Right cardiac atrium (tissue), 5 donors: ENCODE measurements at regions not wholly inside any gene's neighbourhood (a gene's known extent, or its start where the extent isn't known, plus 50 kb on each side); places are given as distances from the start of the nearest gene placed in this dataset.
"Not testable (repeated sequence)": the region's sequence is repeated elsewhere in the genome, so short reads cannot be mapped to it uniquely, and the experiment has no call there.

Experiments
- ATAC-seq, 2 donors: fragments of 200-7000 bp; cut with Tn5 transposase; one replicate each; pipeline versions ENCODE4 v1.8.0 to v1.9.1; 2020; ENCODE audit warnings: moderate library complexity in 2 of 2, mild to moderate bottlenecking in 1 of 2
- DNase-seq, 3 donors: peaks; one replicate each; pipeline ENCODE4 v3.0.0-alpha.2; 2020
- H3K27ac ChIP-seq: one replicate; pipeline ENCODE4 v1.5.1; 2013; ENCODE audit warnings: mild to moderate bottlenecking, low read length, control low read depth, moderate library complexity
- H3K27me3 ChIP-seq: one replicate; pipeline ENCODE4 v1.6.1; 2013; ENCODE audit not compliant: control insufficient read depth, insufficient read depth
- H3K4me1 ChIP-seq: one replicate; pipeline ENCODE4 v1.6.1; 2013; ENCODE audit warnings: low read length; ENCODE audit not compliant: control insufficient read depth, insufficient read depth
- H3K4me3 ChIP-seq: one replicate; pipeline ENCODE4 v1.5.1; 2013; ENCODE audit warnings: low read length, control low read depth
- H3K9me3 ChIP-seq: one replicate; pipeline ENCODE4 v1.6.1; 2013; ENCODE audit warnings: low read length; ENCODE audit not compliant: control insufficient read depth
- WGBS: extraction: QIAGEN DNeasy Blood & Tissue Kit; methylation state at CpG from one replicate; pipeline ENCODE4 v1.1.7; 2013; 5-methylcytosine and 5-hydroxymethylcytosine counted together
- intact Hi-C, 4 donors: fragments of 100-400 bp; cut with DNase I; formaldehyde crosslinking; loops; one replicate each; pipeline versions ENCODE4 v1.11.0 to v1.14.0; 2022 to 2023
- donor health status: healthy with polysubstance abuse.
- donor health status: DM: no; HTN: yes; CAD: no.
- donor health status: DM: no; HTN: no; CAD: no.
- donor health status: DM: no; HTN: yes; CAD: no; lungs with severe emphysema.
- donor health status: DM: yes; HTN: yes; CAD: no.

DNA sequence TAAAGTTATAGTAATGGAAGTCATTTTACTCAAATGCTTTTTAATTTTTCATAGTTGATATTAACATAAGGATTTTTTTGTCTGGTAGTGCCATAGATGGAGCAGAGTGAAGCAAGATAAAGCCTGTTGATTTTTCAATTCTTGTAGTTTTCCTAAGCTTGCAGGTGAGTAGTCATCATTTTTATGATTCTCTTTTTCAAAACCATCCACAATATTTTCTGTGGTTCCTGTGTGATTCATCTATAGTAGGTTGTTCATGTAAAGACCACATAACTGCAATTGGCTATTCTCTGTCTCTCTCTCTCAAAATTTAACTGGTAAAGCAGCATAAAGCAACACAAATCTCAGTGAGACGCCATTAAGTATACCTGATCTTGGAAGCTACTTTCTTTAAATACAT lies 711.5 kb downstream of the TTLL7 start:
- ATAC-seq, H3K4me1 ChIP-seq, H3K9me3 ChIP-seq, H3K27me3 ChIP-seq, DNase-seq, H3K4me3 ChIP-seq, intact Hi-C loops, H3K27ac ChIP-seq: not testable (repeated sequence)
- WGBS: 94% methylated on average over 1 of the region's 1 CpG

DNA sequence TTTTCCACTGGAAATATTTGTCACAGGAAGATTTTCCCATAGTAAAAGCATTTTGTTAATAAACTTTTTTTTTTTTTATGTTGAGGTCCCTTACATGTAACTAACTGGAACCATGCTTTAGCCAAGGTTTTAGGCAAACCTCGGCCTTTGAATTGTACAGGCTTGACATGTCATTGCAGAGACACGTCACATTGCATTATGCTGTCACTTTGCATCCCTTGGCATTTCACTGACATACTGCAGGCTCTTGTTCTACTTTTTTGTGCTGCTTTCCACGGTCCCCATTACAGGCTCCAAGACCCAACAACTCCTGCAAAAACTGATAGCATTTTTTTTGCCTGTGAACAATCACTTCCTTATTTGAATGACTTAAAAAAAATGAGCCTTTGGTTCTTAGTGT lies 724.3 kb downstream of the TTLL7 start:
- H3K27me3 ChIP-seq, H3K4me1 ChIP-seq, intact Hi-C loops, H3K9me3 ChIP-seq, H3K27ac ChIP-seq, DNase-seq, H3K4me3 ChIP-seq, ATAC-seq: not testable (repeated sequence)
- WGBS: 58% methylated on average over 3 of the region's 3 CpGs

GRCh38 chr1:83272484-83272883 lies 726.4 kb downstream of the TTLL7 start:
- H3K4me1 ChIP-seq, H3K4me3 ChIP-seq, H3K27me3 ChIP-seq, H3K27ac ChIP-seq, DNase-seq, H3K9me3 ChIP-seq, intact Hi-C loops, ATAC-seq: not testable (repeated sequence)
- WGBS: 36% methylated on average over 1 of the region's 1 CpG

DNA sequence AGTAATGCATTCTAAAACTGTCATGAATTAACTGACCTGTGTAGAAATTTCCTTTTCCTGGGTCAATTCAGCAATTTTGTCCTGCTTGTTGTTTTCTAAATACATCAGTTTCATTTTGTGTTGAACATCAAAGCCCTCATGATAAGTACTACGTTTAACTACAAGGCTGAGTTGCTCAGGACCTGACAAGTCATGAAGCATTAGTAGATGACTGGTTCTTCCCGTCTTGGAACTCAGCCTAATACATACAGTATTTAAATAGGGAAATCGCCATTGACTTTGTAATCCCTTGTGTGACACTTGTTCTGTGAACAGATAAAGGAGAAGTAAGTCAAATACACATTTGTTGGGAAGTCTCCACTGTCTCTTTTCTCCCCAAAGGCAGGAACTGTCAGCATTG lies 727.1 kb downstream of the TTLL7 start:
- intact Hi-C loops, H3K4me1 ChIP-seq, H3K27me3 ChIP-seq, H3K9me3 ChIP-seq, ATAC-seq, H3K4me3 ChIP-seq, DNase-seq, H3K27ac ChIP-seq: not testable (repeated sequence)
- WGBS: 51% methylated on average over 3 of the region's 3 CpGs

DNA sequence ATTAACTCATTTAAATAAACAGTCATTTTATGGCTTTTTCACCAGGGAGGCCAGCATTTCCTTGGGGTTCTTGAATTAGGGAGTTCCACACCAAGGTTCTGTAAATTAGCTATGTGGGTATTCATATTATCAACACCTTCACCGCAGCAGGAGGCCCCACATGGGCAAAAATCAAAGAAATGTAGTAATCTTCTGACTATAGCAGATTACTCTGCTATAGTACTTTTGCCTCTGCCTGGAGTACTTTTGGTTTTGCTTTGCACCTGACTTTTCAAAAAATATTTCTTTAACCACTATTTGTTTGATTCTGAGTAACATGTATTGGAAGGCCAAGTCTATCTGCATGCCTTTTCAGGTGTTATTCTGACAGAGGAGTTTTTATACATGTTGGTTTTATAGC lies 728.1 kb downstream of the TTLL7 start:
- H3K27ac ChIP-seq, DNase-seq, intact Hi-C loops, ATAC-seq, H3K9me3 ChIP-seq, H3K4me3 ChIP-seq, H3K27me3 ChIP-seq, H3K4me1 ChIP-seq: not testable (repeated sequence)
- WGBS: no CpG with 5 or more reads among the region's 1 CpG

DNA sequence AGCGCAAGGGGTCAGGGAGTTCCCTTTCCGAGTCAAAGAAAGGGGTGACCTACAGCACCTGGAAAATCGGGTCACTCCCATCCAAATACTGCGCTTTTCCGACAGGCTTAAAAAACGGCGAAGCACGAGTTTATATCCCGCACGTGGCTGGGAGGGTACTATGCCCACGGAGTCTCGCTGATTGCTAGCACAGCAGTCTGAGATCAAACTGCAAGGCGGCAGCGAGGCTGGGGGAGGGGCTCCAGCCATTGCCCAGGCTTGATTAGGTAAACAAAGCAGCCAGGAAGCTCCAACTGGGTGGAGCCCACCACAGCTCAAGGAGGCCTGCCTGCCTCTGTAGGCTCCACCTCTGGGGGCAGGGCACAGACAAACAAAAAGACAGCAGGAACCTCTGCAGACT lies 735.1 kb downstream of the TTLL7 start:
- H3K27ac ChIP-seq, H3K27me3 ChIP-seq, H3K4me1 ChIP-seq, H3K4me3 ChIP-seq, intact Hi-C loops, ATAC-seq, DNase-seq, H3K9me3 ChIP-seq: not testable (repeated sequence)
- 96% methylated on average over 14 of the region's 14 CpGs for WGBS

DNA sequence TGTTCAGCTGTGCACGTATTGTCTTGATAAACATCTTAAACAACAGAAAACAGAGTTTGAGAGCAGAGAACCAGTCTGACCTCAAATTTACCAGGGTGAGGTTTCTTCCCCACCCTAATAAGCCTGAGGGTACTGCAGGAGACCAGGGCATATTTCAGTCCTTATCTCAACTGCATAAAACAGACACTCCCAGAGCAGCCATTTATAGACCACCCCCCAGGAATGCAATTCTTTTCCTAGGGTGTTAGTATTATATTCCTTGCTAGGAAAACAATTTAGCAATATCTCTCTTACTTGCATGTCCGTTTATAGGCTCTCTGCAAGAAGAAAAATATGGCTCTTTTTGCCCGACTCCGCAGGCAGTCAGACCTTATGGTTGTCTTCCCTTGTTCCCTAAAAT lies 747.2 kb downstream of the TTLL7 start:
- intact Hi-C loops, DNase-seq, H3K27me3 ChIP-seq, ATAC-seq, H3K9me3 ChIP-seq, H3K4me1 ChIP-seq, H3K27ac ChIP-seq, H3K4me3 ChIP-seq: not testable (repeated sequence)
- 90% methylated on average over 4 of the region's 4 CpGs for WGBS

DNA sequence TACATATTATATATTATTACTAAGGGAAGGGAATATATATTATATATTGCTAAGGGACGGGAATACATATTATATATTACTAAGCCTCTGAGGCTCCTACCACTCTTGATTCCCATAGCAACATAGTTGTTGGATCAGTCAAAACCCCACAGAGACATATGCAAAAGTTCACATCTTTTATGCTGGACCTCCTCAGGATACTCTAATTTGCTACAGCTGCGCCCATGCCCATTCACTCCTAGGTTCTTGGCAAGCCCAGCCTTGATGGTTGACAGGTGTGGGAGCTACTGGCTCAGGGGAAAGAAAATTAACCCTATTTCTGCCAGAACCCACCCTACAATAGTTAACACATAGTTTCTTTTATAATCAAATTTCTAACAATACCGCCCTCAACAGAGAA lies 752.2 kb downstream of the TTLL7 start:
- H3K4me3 ChIP-seq, H3K27ac ChIP-seq, H3K4me1 ChIP-seq, H3K9me3 ChIP-seq, intact Hi-C loops, ATAC-seq, H3K27me3 ChIP-seq: not testable (repeated sequence)
- DNase-seq: peak in 1 of 3 donors; percentile 7
- WGBS: 96% methylated on average over 3 of the region's 3 CpGs

DNA sequence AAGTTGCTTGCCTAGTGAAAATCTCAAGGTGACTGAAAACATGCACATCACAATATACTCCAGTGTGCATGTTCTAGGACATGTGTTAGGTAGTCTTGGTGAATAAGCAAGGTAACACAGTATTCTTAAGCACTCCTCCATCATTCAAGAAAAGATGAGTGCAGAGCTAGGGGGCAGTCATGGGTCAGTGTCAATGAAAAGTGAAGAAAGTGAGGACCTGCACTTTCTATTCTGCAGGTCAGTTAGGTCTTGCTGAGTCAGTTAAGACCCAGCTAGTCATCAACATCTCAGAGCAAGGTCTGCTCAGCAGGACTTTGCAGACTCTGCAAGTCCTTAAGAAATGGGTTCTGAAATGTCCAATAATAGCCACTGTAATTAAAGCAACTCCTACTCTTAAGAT lies 754.1 kb downstream of the TTLL7 start:
- intact Hi-C loops, DNase-seq, H3K9me3 ChIP-seq, H3K27me3 ChIP-seq, H3K4me3 ChIP-seq, H3K27ac ChIP-seq, ATAC-seq, H3K4me1 ChIP-seq: not testable (repeated sequence)

GRCh38 chr1:83239568-83239967 lies 759.4 kb downstream of the TTLL7 start:
- DNase-seq, H3K4me3 ChIP-seq, ATAC-seq, H3K27me3 ChIP-seq, H3K4me1 ChIP-seq, H3K27ac ChIP-seq, H3K9me3 ChIP-seq, intact Hi-C loops: not testable (repeated sequence)

GRCh38 chr1:83238654-83239053 lies 760.3 kb downstream of the TTLL7 start:
- DNase-seq, H3K4me1 ChIP-seq, H3K27ac ChIP-seq, intact Hi-C loops, H3K9me3 ChIP-seq, H3K27me3 ChIP-seq, ATAC-seq, H3K4me3 ChIP-seq: not testable (repeated sequence)

DNA sequence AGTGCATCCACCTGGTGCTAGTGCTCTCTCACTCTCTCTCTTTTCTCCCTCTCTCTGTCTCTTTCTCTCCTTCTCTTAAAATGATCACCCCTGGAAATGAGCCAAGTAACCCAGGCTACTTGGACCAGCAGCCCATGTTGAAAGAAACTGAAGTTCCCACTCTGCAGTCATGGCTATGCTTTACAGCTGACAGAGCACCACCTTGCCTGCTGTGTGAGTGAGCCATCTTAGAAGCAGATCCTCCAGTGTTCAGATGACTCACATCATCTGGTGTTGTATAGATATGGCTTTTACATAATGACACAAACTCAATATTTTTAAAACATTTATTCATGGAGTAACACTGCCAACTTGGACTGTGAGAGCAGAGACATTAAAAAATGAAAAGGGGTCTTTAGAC lies 779.1 kb downstream of the TTLL7 start:
- H3K4me1 ChIP-seq, H3K27me3 ChIP-seq, DNase-seq, H3K9me3 ChIP-seq, H3K4me3 ChIP-seq, H3K27ac ChIP-seq, ATAC-seq, intact Hi-C loops: not testable (repeated sequence)
